ENCODE measurements at regions not wholly inside any gene's neighbourhood (a gene's known extent, or its start where the extent isn't known, plus 50 kb on each side); places are given as distances from the start of the nearest gene placed in this dataset.

GRCh38 chr1:157893686-157894085 is 52.1 kb upstream of the CD5L start:
- H3K27me3 ChIP-seq = no peaks in the 10 kb centered on the region
- intact Hi-C loops (cut with DNase I) = no loop called here
- no peak for ATAC-seq
- no peak overlapping the region for H3K27ac ChIP-seq
- H3K4me3 ChIP-seq = no peak overlapping the region
- DNase-seq = no peak
- peaks cover 0 to 6% (median 0%) of the 10 kb centered on the region in 9 donors for H3K4me1 ChIP-seq
- H3K36me3 ChIP-seq = no peaks in the 10 kb centered on the region
- peaks cover 0 to 16% (median 0%) of the 10 kb centered on the region in 11 donors for H3K9me3 ChIP-seq
- no peak for TF ChIP-seq CTCF (IDR thresholded peaks at IDR 0.05)

GRCh38 chr1:157894613-157895165 is 53.1 kb upstream of the CD5L start:
- Histone ChIP-seq H3K27me3 (no peaks in the 10 kb centered on the region), H3K36me3 (no peaks in the 10 kb centered on the region), H3K9me3 (peaks cover 0 to 17% (median under 1%) of the 10 kb centered on the region in 11 donors), H3K4me1 (peaks cover 0 to 6% (median 0%) of the 10 kb centered on the region in 9 donors), H3K27ac (no peak overlapping the region), H3K4me3 (no peak overlapping the region)
- ATAC-seq = no peak
- intact Hi-C loops (cut with DNase I) = no loop called here
- WGBS, 2 donors = 43 to 47% methylated on average over 5 of the region's 5 CpGs
- no peak for DNase-seq
- TF ChIP-seq CTCF (IDR thresholded peaks at IDR 0.05) = no peak

- ATAC-seq = no peak
- intact Hi-C loops (cut with DNase I) = no loop called here
- no peak for TF ChIP-seq CTCF (IDR thresholded peaks at IDR 0.05)
Measured at GRCh38 chr1:157910270-157910669, 68.7 kb upstream of the CD5L start.

GRCh38 chr1:157915859-157916258 is 74.3 kb upstream of the CD5L start:
- WGBS, 2 donors = 43 to 44% methylated on average over 3 of the region's 3 CpGs
- H3K9me3 ChIP-seq = peaks cover 0 to 15% (median 0%) of the 10 kb centered on the region in 11 donors
- ATAC-seq (peak in 7 of 8 donors; percentile 46 to 93 (median 75)), DNase-seq (no peak)
- TF ChIP-seq CTCF (IDR thresholded peaks at IDR 0.05) = no peak
- peaks cover 0 to 13% (median under 1%) of the 10 kb centered on the region in 7 donors for H3K27me3 ChIP-seq
- H3K4me1 ChIP-seq = peaks cover 0 to 21% (median 12%) of the 10 kb centered on the region in 9 donors
- intact Hi-C loops (cut with DNase I) = no loop called here
- no peaks in the 10 kb centered on the region for H3K36me3 ChIP-seq
- peak overlapping the region in 3 of 10 donors; percentile 35 to 56 (median 51) for H3K27ac ChIP-seq
- no peak overlapping the region for H3K4me3 ChIP-seq

More at GRCh38 chr1:157910270-157910669, 68.7 kb upstream of the CD5L start:
- Histone ChIP-seq H3K27me3 (no peaks in the 10 kb centered on the region), H3K4me1 (peaks cover 0 to 3% (median 0%) of the 10 kb centered on the region in 9 donors), H3K27ac (no peak overlapping the region), H3K9me3 (peaks cover 0 to 22% (median 0%) of the 10 kb centered on the region in 11 donors), H3K4me3 (no peak overlapping the region), H3K36me3 (no peaks in the 10 kb centered on the region)
- 85 to 88% methylated on average over 1 of the region's 1 CpG for WGBS, 2 donors
- no peak for DNase-seq
